ENCODE measurements at regions not wholly inside any gene's neighbourhood (a gene's known extent, or its start where the extent isn't known, plus 50 kb on each side); places are given as distances from the start of the nearest gene placed in this dataset.

DNA sequence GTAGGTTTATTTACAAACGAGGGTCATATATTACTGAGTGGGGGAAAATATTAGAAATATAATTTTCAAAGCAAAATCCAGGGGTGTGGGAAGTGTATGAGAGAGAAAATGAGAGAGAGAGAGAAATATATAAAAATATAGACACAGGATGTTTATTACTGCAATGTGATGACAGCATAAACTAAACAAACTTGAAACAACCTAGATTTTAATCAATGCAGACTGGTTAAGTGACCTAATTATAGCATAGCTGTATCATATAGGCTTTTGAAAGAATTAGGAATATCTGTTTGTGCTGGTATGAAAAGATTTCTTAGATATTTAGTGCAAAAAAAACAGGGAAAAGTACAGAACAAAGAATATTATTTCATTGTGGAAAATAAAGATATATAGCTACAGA is 280.5 kb downstream of the ACTL7B start:
- TF ChIP-seq, protein P1, sequence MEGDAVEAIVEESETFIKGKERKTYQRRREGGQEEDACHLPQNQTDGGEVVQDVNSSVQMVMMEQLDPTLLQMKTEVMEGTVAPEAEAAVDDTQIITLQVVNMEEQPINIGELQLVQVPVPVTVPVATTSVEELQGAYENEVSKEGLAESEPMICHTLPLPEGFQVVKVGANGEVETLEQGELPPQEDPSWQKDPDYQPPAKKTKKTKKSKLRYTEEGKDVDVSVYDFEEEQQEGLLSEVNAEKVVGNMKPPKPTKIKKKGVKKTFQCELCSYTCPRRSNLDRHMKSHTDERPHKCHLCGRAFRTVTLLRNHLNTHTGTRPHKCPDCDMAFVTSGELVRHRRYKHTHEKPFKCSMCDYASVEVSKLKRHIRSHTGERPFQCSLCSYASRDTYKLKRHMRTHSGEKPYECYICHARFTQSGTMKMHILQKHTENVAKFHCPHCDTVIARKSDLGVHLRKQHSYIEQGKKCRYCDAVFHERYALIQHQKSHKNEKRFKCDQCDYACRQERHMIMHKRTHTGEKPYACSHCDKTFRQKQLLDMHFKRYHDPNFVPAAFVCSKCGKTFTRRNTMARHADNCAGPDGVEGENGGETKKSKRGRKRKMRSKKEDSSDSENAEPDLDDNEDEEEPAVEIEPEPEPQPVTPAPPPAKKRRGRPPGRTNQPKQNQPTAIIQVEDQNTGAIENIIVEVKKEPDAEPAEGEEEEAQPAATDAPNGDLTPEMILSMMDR (IDR thresholded peaks at IDR 0.05; ENCODE audit: low read depth, low read length, missing control alignments) = no peak

DNA sequence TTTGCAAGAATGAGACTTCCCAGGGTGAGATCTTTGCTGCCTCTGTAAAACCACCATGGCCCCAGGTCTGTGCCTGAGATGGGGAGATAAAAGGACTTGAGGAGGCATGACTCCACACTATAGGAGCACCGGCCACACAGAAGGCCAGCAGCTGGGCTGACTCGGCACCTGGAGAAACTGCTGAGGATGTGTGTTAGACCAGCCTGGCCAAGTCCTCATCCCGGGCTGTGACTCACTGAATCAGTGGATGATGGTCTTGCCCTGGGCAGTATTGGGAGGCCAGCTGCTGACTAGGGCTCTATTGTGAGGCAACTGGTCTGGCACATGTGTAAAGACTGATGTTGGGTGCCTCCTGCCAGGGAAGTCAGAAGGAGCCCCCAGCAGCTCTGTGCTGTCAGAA is 286.2 kb downstream of the ACTL7B start:
- no peak overlapping the region for H3K4me3 ChIP-seq (replicated peaks; ENCODE audit: low read depth, low read length)
- DNase-seq (ENCODE audit: extremely low read depth, low read depth) = peak; percentile 56
- TF ChIP-seq, protein P1 (IDR thresholded peaks at IDR 0.05; ENCODE audit: low read depth, low read length, missing control alignments) = no peak

More for the DNA sequence above, 280.5 kb downstream of the ACTL7B start:
- H3K4me3 ChIP-seq (replicated peaks; ENCODE audit: low read depth, low read length) = no peak overlapping the region
- DNase-seq (ENCODE audit: extremely low read depth, low read depth) = no peak

DNA sequence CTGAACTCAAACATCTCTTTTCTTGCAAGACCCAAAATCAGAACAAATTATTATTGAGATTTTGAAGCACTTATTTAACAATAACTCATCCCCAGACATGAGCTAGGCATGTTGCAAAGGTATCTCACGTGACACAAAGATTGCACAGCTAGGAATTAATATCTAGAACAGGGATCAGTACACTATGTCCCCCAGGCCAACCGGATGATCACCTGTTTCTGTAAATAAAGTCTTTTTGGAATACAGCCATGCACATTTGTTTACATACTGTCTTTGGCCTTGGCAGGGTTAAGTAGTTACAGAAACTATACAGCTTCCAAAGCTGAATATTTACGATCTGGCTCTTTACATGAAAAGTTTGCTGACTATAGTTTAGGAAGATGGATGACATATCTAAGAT is 287.7 kb downstream of the ACTL7B start:
- TF ChIP-seq, protein P1 (IDR thresholded peaks at IDR 0.05; ENCODE audit: low read depth, low read length, missing control alignments) = no peak
- DNase-seq (ENCODE audit: extremely low read depth, low read depth) = no peak
- no peak overlapping the region for H3K4me3 ChIP-seq (replicated peaks; ENCODE audit: low read depth, low read length)

DNA sequence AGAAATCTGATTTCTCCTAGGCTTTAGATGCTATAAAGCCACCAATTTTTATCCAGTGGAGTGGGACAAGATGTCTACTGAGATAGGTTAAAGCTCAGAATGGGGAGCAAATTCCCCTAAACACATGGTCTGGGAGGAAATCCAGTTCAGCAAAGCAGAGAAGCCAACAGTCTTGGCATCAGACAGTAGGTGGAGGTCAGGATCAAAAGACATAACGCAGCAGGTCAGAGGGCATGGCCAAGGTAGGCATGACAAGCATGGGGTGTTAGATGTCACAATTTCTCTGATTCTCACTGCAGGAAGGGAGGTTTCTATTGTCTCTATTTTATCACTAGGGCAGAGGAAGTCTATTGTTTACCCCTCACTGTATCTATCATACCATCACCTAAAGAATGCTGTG is 288.2 kb downstream of the ACTL7B start:
- H3K4me3 ChIP-seq (replicated peaks; ENCODE audit: low read depth, low read length) = no peak overlapping the region
- TF ChIP-seq, protein P1 (IDR thresholded peaks at IDR 0.05; ENCODE audit: low read depth, low read length, missing control alignments) = no peak
- no peak for DNase-seq (ENCODE audit: extremely low read depth, low read depth)

DNA sequence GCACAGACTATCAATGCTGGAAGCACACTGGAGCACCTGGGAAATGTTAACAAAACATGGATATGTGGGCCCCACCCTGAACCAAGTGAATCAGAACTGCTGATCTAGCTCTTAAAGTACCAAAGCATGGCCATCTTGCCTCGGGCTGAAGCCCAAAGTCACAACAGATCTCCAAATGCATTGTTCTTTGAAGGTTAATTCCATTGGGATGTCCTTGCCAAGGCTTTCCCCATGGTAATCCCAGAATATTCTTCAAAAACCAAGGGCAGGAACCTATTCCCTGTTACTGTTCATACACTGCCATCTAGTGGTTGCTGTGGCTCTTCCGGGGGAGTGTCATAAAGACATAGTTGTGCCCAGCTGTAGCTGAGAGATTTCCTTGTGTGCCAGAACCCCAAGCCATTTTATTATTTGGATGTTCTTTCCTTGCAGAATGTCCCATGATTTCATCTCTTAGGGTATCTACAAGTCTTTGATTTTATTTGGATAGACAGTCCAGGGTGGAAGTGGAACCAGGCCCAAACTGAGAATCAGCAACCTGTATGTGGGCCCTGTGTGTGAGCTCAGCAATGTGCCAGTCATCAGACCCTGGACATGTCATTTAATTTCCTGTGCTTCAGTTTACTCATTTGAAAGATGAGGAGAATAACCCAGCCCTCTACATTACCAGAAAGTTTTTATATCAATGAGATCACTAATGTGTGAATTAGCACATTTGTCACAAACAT is 290.0 kb downstream of the ACTL7B start:
- TF ChIP-seq, protein P1 (IDR thresholded peaks at IDR 0.05; ENCODE audit: low read depth, low read length, missing control alignments) = peak; percentile 84
- DNase-seq (ENCODE audit: extremely low read depth, low read depth) = peak; percentile 91
- no peak overlapping the region for H3K4me3 ChIP-seq (replicated peaks; ENCODE audit: low read depth, low read length)

DNA sequence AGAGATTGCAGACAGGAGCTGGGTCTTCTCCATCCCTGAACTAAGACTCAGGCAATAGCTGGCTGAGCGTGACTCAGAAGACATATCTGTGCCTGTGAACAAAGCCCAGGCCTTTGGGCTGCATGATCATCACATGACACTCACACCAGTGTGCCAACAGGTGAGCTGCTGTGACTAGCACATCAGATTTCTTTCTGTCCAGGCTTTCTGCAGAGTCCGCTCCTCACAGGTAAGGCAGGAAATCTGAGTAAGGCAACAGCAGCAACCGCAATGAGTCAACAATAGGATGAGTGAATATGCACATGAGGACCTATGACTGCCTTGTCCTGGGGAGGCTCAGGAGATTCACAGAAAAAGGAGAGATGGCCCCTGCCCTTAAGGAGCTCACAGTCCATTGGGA is 293.6 kb downstream of the ACTL7B start:
- TF ChIP-seq, protein P1 (IDR thresholded peaks at IDR 0.05; ENCODE audit: low read depth, low read length, missing control alignments) = no peak
- H3K4me3 ChIP-seq (replicated peaks; ENCODE audit: low read depth, low read length) = no peak overlapping the region
- no peak for DNase-seq (ENCODE audit: extremely low read depth, low read depth)

DNA sequence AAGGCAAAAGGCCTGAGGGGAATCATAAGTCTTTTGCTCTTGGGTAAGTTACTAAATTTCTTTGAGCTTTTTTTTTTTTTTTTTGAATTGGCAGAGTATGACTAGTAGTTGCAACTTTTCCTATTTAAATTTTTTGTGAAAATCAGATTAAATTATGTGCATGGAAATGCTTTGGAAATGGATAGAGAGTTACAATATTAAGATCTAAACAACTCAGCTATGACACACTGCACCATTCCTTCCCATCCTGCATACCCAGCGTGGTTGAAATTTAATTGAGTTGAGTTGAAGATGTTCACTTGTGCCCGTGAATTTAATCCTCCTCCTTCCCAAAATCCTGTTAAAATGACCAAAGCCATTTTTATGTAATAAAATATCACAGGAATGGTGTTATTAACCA is 296.4 kb downstream of the ACTL7B start:
- H3K4me3 ChIP-seq (replicated peaks; ENCODE audit: low read depth, low read length) = no peak overlapping the region
- TF ChIP-seq, protein P1 (IDR thresholded peaks at IDR 0.05; ENCODE audit: low read depth, low read length, missing control alignments) = no peak
- no peak for DNase-seq (ENCODE audit: extremely low read depth, low read depth)

All from HFF-Myc (cell line).